ENCODE measurements at regions not wholly inside any gene's neighbourhood (a gene's known extent, or its start where the extent isn't known, plus 50 kb on each side); places are given as distances from the start of the nearest gene placed in this dataset.

GRCh38 chr6:104256646-104257045 is 603.1 kb downstream of the HACE1 start:
- Mint-ChIP-seq H3K9me3 (ENCODE audit: unreplicated experiment) (no peaks in the 10 kb centered on the region), H3K4me1 (ENCODE audit: low read depth, unreplicated experiment) (no peaks in the 10 kb centered on the region), H3K27me3 (ENCODE audit: unreplicated experiment) (no peaks in the 10 kb centered on the region), H3K36me3 (ENCODE audit: unreplicated experiment) (no peaks in the 10 kb centered on the region), H3K27ac (ENCODE audit: unreplicated experiment) (no peak overlapping the region), H3K4me3 (ENCODE audit: unreplicated experiment) (no peak overlapping the region)
- TF ChIP-seq CTCF (IDR thresholded peaks at IDR 0.05; ENCODE audit: partially characterized antibody, unreplicated experiment) = no peak
- DNase-seq = no peak

- H3K27ac Mint-ChIP-seq (ENCODE audit: unreplicated experiment) = no peak overlapping the region
These were observed 606.5 kb downstream of the HACE1 start for GRCh38 chr6:104253236-104253635.

DNA sequence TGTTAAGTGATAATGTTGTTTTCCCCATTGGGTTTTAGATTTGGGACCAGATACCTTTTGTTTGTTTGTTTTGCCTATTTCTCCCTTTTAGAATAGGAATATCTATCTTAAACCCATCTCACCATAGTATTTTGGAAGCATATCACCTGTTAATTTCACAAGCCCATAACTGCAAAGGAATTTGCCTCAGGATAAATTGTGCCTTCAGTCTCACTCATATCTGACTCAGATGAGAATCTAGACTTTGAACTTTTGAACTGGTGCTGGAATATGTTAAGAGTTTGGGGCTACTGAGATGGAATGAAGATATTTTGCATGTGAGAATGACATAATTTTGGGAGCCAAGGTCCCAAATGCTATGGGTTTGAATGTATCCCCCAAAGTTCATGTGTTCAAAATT is 607.4 kb downstream of the HACE1 start:
- no peak overlapping the region for H3K27ac Mint-ChIP-seq (ENCODE audit: unreplicated experiment)
- no peaks in the 10 kb centered on the region for H3K27me3 Mint-ChIP-seq (ENCODE audit: unreplicated experiment)
- H3K36me3 Mint-ChIP-seq (ENCODE audit: unreplicated experiment) = no peaks in the 10 kb centered on the region
- no peaks in the 10 kb centered on the region for H3K4me1 Mint-ChIP-seq (ENCODE audit: low read depth, unreplicated experiment)
- no peak for DNase-seq
- H3K9me3 Mint-ChIP-seq (ENCODE audit: unreplicated experiment) = no peaks in the 10 kb centered on the region
- no peak overlapping the region for H3K4me3 Mint-ChIP-seq (ENCODE audit: unreplicated experiment)
- no peak for TF ChIP-seq CTCF (IDR thresholded peaks at IDR 0.05; ENCODE audit: partially characterized antibody, unreplicated experiment)

More at GRCh38 chr6:104253236-104253635, 606.5 kb downstream of the HACE1 start:
- Mint-ChIP-seq H3K4me1 (ENCODE audit: low read depth, unreplicated experiment) (no peaks in the 10 kb centered on the region), H3K36me3 (ENCODE audit: unreplicated experiment) (no peaks in the 10 kb centered on the region), H3K9me3 (ENCODE audit: unreplicated experiment) (no peaks in the 10 kb centered on the region), H3K4me3 (ENCODE audit: unreplicated experiment) (no peak overlapping the region), H3K27me3 (ENCODE audit: unreplicated experiment) (no peaks in the 10 kb centered on the region)
- TF ChIP-seq CTCF (IDR thresholded peaks at IDR 0.05; ENCODE audit: partially characterized antibody, unreplicated experiment) = no peak
- DNase-seq = no peak

DNA sequence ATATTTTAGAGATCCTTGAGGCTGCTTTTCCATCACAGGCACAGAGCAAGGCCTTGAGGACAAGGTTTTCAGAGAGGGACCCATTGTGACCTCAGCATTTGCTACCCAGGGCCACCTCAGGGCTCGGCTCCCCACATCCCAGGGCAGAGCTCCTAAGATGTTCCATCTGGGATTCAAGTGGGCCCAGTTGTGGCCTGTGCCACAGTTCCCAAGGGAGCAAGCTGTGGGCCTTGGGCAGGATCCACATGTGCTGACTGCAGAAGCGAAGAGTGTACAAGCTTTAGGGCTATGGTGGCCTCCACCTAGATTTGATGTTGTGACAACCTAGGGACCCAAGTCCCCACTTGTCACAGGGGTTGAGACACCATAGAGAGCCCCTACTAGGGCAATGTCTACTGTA is 608.1 kb downstream of the HACE1 start:
- Mint-ChIP-seq H3K27me3 (ENCODE audit: unreplicated experiment) (no peaks in the 10 kb centered on the region), H3K4me3 (ENCODE audit: unreplicated experiment) (no peak overlapping the region), H3K4me1 (ENCODE audit: low read depth, unreplicated experiment) (no peaks in the 10 kb centered on the region), H3K27ac (ENCODE audit: unreplicated experiment) (no peak overlapping the region), H3K9me3 (ENCODE audit: unreplicated experiment) (no peaks in the 10 kb centered on the region), H3K36me3 (ENCODE audit: unreplicated experiment) (no peaks in the 10 kb centered on the region)
- no peak for DNase-seq
- TF ChIP-seq CTCF (IDR thresholded peaks at IDR 0.05; ENCODE audit: partially characterized antibody, unreplicated experiment) = no peak

DNA sequence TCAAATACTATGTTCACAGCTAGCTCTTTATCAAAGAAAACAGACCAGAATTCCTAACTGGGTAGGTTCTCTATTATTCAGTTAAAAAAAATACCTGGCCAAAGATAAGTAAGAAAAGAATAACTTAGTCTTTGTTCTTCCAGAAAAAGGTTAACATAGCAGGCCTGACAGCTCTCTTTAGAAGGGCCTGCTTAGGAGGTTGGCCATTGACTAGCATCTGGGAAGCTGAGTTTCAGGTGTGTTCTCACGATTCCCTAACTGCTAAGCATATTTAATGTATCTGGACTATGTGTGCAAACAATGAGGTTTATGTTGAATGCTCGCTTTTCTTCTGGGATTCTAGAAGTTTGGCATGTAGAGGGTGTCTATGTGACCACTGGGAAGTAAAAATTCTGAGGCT is 618.9 kb downstream of the HACE1 start:
- no peak overlapping the region for H3K27ac Mint-ChIP-seq (ENCODE audit: unreplicated experiment)
- no peak for TF ChIP-seq CTCF (IDR thresholded peaks at IDR 0.05; ENCODE audit: partially characterized antibody, unreplicated experiment)
- no peaks in the 10 kb centered on the region for H3K9me3 Mint-ChIP-seq (ENCODE audit: unreplicated experiment)
- H3K4me3 Mint-ChIP-seq (ENCODE audit: unreplicated experiment) = no peak overlapping the region
- H3K4me1 Mint-ChIP-seq (ENCODE audit: low read depth, unreplicated experiment) = no peaks in the 10 kb centered on the region
- no peaks in the 10 kb centered on the region for H3K36me3 Mint-ChIP-seq (ENCODE audit: unreplicated experiment)
- DNase-seq = no peak
- peaks cover 2% of the 10 kb centered on the region for H3K27me3 Mint-ChIP-seq (ENCODE audit: unreplicated experiment)

All from glutamatergic neuron (in vitro differentiated cells).